ENCODE measurements at regions not wholly inside any gene's neighbourhood (a gene's known extent, or its start where the extent isn't known, plus 50 kb on each side); places are given as distances from the start of the nearest gene placed in this dataset.

- H3K9ac ChIP-seq (ENCODE audit: low read length) = no peak overlapping the region
- no peaks in the 10 kb centered on the region for H3K9me3 ChIP-seq (ENCODE audit: control insufficient read depth, low read depth, low read length)
- no peak overlapping the region for H3K27ac ChIP-seq (ENCODE audit: low read length)
- H3K27me3 ChIP-seq (ENCODE audit: control insufficient read depth, insufficient read depth, low read length) = no peaks in the 10 kb centered on the region
- no peak overlapping the region for H3K4me3 ChIP-seq (ENCODE audit: low read length)
- H3K36me3 ChIP-seq (ENCODE audit: control insufficient read depth, low read depth, low read length) = no peaks in the 10 kb centered on the region
- no peaks in the 10 kb centered on the region for H3K4me1 ChIP-seq (ENCODE audit: control insufficient read depth, low read depth, low read length)
Observed at GRCh38 chr4:110944501-110944900, 321.6 kb upstream of the PITX2 start.

GRCh38 chr4:110945600-110945999, 322.7 kb upstream of the PITX2 start:
- no peak overlapping the region for H3K4me3 ChIP-seq (ENCODE audit: low read length)
- no peaks in the 10 kb centered on the region for H3K9me3 ChIP-seq (ENCODE audit: control insufficient read depth, low read depth, low read length)
- no peaks in the 10 kb centered on the region for H3K4me1 ChIP-seq (ENCODE audit: control insufficient read depth, low read depth, low read length)
- H3K27me3 ChIP-seq (ENCODE audit: control insufficient read depth, insufficient read depth, low read length) = no peaks in the 10 kb centered on the region
- no peaks in the 10 kb centered on the region for H3K36me3 ChIP-seq (ENCODE audit: control insufficient read depth, low read depth, low read length)
- no peak overlapping the region for H3K9ac ChIP-seq (ENCODE audit: low read length)
- no peak overlapping the region for H3K27ac ChIP-seq (ENCODE audit: low read length)

- Histone ChIP-seq H3K4me3 (ENCODE audit: low read length) (no peak overlapping the region), H3K27me3 (ENCODE audit: control insufficient read depth, insufficient read depth, low read length) (no peaks in the 10 kb centered on the region), H3K4me1 (ENCODE audit: control insufficient read depth, low read depth, low read length) (no peaks in the 10 kb centered on the region), H3K9me3 (ENCODE audit: control insufficient read depth, low read depth, low read length) (no peaks in the 10 kb centered on the region), H3K27ac (ENCODE audit: low read length) (no peak overlapping the region), H3K9ac (ENCODE audit: low read length) (no peak overlapping the region), H3K36me3 (ENCODE audit: control insufficient read depth, low read depth, low read length) (no peaks in the 10 kb centered on the region)
Observed at GRCh38 chr4:110949542-110949941, 326.7 kb upstream of the PITX2 start.

- no peak overlapping the region for H3K9ac ChIP-seq (ENCODE audit: low read length)
- H3K27me3 ChIP-seq (ENCODE audit: control insufficient read depth, insufficient read depth, low read length) = no peaks in the 10 kb centered on the region
- H3K9me3 ChIP-seq (ENCODE audit: control insufficient read depth, low read depth, low read length) = no peaks in the 10 kb centered on the region
- no peak overlapping the region for H3K4me3 ChIP-seq (ENCODE audit: low read length)
- H3K27ac ChIP-seq (ENCODE audit: low read length) = no peak overlapping the region
- no peaks in the 10 kb centered on the region for H3K4me1 ChIP-seq (ENCODE audit: control insufficient read depth, low read depth, low read length)
- no peaks in the 10 kb centered on the region for H3K36me3 ChIP-seq (ENCODE audit: control insufficient read depth, low read depth, low read length)
Observed at GRCh38 chr4:110950731-110951130, 327.9 kb upstream of the PITX2 start.

- Histone ChIP-seq H3K4me1 (ENCODE audit: control insufficient read depth, low read depth, low read length) (no peaks in the 10 kb centered on the region), H3K9me3 (ENCODE audit: control insufficient read depth, low read depth, low read length) (no peaks in the 10 kb centered on the region), H3K36me3 (ENCODE audit: control insufficient read depth, low read depth, low read length) (no peaks in the 10 kb centered on the region), H3K27ac (ENCODE audit: low read length) (no peak overlapping the region), H3K9ac (ENCODE audit: low read length) (no peak overlapping the region), H3K27me3 (ENCODE audit: control insufficient read depth, insufficient read depth, low read length) (no peaks in the 10 kb centered on the region), H3K4me3 (ENCODE audit: low read length) (no peak overlapping the region)
Observed at GRCh38 chr4:110953191-110953590, 330.3 kb upstream of the PITX2 start.

GRCh38 chr4:110953898-110954297, 331.0 kb upstream of the PITX2 start:
- Histone ChIP-seq H3K36me3 (ENCODE audit: control insufficient read depth, low read depth, low read length) (no peaks in the 10 kb centered on the region), H3K9me3 (ENCODE audit: control insufficient read depth, low read depth, low read length) (no peaks in the 10 kb centered on the region), H3K27ac (ENCODE audit: low read length) (no peak overlapping the region), H3K9ac (ENCODE audit: low read length) (no peak overlapping the region), H3K27me3 (ENCODE audit: control insufficient read depth, insufficient read depth, low read length) (no peaks in the 10 kb centered on the region), H3K4me1 (ENCODE audit: control insufficient read depth, low read depth, low read length) (no peaks in the 10 kb centered on the region), H3K4me3 (ENCODE audit: low read length) (no peak overlapping the region)

DNA sequence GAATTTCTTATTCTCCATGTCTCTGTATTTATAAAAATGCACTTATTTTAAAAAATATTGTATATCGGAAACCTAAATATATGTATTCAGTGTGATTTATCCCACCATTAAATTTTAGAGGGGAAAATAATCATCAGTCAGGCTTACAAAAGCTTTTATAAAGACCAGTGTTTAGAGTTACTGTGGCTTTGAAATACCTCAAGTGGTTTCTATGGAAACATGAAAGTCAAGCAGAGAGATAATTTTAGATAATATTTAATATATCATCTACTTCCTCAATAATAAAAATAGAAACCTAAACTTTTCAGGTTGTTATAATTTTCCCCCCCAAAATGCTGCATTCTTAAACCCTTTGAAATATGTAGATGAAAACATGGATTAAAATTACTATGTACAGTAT, 332.9 kb upstream of the PITX2 start:
- Histone ChIP-seq H3K27ac (ENCODE audit: low read length) (no peak overlapping the region), H3K36me3 (ENCODE audit: control insufficient read depth, low read depth, low read length) (no peaks in the 10 kb centered on the region), H3K4me3 (ENCODE audit: low read length) (no peak overlapping the region), H3K9me3 (ENCODE audit: control insufficient read depth, low read depth, low read length) (no peaks in the 10 kb centered on the region), H3K4me1 (ENCODE audit: control insufficient read depth, low read depth, low read length) (no peaks in the 10 kb centered on the region), H3K27me3 (ENCODE audit: control insufficient read depth, insufficient read depth, low read length) (no peaks in the 10 kb centered on the region), H3K9ac (ENCODE audit: low read length) (no peak overlapping the region)

- H3K27me3 ChIP-seq (ENCODE audit: control insufficient read depth, insufficient read depth, low read length) = no peaks in the 10 kb centered on the region
- H3K27ac ChIP-seq (ENCODE audit: low read length) = no peak overlapping the region
- no peak overlapping the region for H3K9ac ChIP-seq (ENCODE audit: low read length)
- H3K4me3 ChIP-seq (ENCODE audit: low read length) = no peak overlapping the region
- no peaks in the 10 kb centered on the region for H3K36me3 ChIP-seq (ENCODE audit: control insufficient read depth, low read depth, low read length)
- peaks cover 4% of the 10 kb centered on the region for H3K4me1 ChIP-seq (ENCODE audit: control insufficient read depth, low read depth, low read length)
- no peaks in the 10 kb centered on the region for H3K9me3 ChIP-seq (ENCODE audit: control insufficient read depth, low read depth, low read length)
Observed at GRCh38 chr4:110959041-110959643, 336.3 kb upstream of the PITX2 start.

DNA sequence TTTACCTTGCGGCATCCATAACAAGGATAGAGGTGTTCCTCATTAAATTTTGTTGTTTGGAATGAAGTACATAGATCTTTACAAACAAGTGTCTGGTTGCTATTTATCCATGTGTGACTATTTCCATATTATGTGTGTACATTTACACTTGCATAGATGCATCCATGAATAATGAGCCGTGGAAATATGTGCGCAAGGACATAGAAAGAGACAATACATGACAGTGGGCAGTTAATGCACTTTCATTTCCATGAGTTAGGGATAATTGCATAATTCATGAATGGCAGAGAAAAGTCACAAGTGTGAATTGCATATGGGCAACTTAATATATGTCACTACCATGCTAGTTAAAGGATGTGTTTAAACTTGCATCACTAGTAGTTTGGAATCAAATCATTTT, 338.2 kb upstream of the PITX2 start:
- H3K4me3 ChIP-seq (ENCODE audit: low read length) = no peak overlapping the region
- no peak overlapping the region for H3K9ac ChIP-seq (ENCODE audit: low read length)
- no peak overlapping the region for H3K27ac ChIP-seq (ENCODE audit: low read length)
- H3K9me3 ChIP-seq (ENCODE audit: control insufficient read depth, low read depth, low read length) = no peaks in the 10 kb centered on the region
- peaks cover 4% of the 10 kb centered on the region for H3K4me1 ChIP-seq (ENCODE audit: control insufficient read depth, low read depth, low read length)
- no peaks in the 10 kb centered on the region for H3K27me3 ChIP-seq (ENCODE audit: control insufficient read depth, insufficient read depth, low read length)
- H3K36me3 ChIP-seq (ENCODE audit: control insufficient read depth, low read depth, low read length) = no peaks in the 10 kb centered on the region

DNA sequence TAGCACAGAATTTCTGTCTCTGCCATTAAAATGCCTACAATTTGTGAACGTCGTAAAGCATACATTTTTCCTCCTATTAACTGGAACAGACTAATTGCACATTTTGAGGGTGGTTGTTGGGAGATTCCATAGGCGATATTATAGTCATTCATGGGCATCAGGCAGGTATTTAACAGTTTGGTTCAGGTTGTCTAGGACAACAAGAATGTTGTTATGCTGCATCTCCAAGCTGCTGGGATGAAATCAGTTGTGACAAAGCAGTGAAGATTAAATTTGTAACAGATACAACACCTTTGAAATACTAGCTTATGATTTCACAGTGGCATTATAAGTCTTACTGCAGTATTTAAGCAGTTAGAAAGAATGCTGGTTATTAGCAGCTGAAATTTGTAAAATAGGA, 339.7 kb upstream of the PITX2 start:
- H3K27me3 ChIP-seq (ENCODE audit: control insufficient read depth, insufficient read depth, low read length) = no peaks in the 10 kb centered on the region

DNA sequence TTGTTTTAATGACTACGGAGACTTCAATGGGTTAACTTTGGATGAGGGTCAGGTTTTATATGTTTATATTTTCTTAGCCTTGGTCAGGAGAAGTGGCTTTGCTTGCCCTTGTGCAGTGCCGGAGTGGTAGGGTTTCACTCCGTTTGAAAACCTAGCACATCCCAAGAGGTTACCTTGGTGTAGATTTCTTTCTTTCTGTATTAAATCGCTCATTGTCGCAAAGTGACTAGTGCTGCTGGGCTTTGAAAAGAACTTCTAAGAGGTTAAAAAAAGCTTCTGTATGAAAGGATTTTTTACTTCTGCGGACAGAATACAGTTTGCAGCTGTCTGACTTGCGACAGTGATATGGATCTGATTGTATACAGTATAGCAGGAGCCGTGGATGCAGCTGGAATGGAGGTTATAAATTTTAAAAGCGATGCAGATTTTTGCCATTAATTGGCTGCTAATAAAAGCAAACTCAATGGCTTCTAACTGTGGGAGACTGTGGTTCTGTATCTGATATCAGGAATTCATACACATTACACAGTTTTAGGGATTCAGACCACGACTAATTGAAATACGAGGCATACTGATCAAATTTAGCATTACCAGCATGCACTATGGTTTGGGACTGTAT, 340.9 kb upstream of the PITX2 start:
- Histone ChIP-seq H3K36me3 (ENCODE audit: control insufficient read depth, low read depth, low read length) (no peaks in the 10 kb centered on the region), H3K9me3 (ENCODE audit: control insufficient read depth, low read depth, low read length) (no peaks in the 10 kb centered on the region), H3K4me3 (ENCODE audit: low read length) (no peak overlapping the region), H3K27me3 (ENCODE audit: control insufficient read depth, insufficient read depth, low read length) (no peaks in the 10 kb centered on the region), H3K4me1 (ENCODE audit: control insufficient read depth, low read depth, low read length) (peaks cover 4% of the 10 kb centered on the region), H3K9ac (ENCODE audit: low read length) (no peak overlapping the region), H3K27ac (ENCODE audit: low read length) (no peak overlapping the region)

More for the DNA sequence above, 339.7 kb upstream of the PITX2 start:
- H3K4me3 ChIP-seq (ENCODE audit: low read length) = no peak overlapping the region
- H3K4me1 ChIP-seq (ENCODE audit: control insufficient read depth, low read depth, low read length) = peaks cover 4% of the 10 kb centered on the region
- H3K36me3 ChIP-seq (ENCODE audit: control insufficient read depth, low read depth, low read length) = no peaks in the 10 kb centered on the region
- H3K9ac ChIP-seq (ENCODE audit: low read length) = no peak overlapping the region
- no peak overlapping the region for H3K27ac ChIP-seq (ENCODE audit: low read length)
- no peaks in the 10 kb centered on the region for H3K9me3 ChIP-seq (ENCODE audit: control insufficient read depth, low read depth, low read length)

DNA sequence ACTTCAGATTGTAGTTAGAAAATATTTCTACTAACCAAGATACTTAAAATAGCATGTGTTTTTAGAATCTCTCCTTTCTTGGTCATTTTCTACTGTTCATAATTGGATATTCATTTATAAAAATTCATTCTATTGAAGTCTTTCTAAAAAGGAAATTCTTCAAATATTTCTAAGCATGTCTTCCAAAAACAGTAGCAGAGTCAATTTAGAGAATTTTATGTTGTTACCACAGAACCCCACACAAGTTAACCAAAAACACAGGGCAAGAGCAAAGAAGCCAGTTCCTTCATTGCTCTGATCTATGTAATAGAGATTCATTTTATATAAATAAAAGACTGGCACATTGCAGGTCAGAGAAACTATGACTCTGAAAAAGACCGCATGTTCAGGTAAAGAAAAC, 345.1 kb upstream of the PITX2 start:
- H3K9me3 ChIP-seq (ENCODE audit: control insufficient read depth, low read depth, low read length) = no peaks in the 10 kb centered on the region
- H3K27ac ChIP-seq (ENCODE audit: low read length) = no peak overlapping the region
- H3K36me3 ChIP-seq (ENCODE audit: control insufficient read depth, low read depth, low read length) = no peaks in the 10 kb centered on the region
- H3K9ac ChIP-seq (ENCODE audit: low read length) = no peak overlapping the region
- H3K27me3 ChIP-seq (ENCODE audit: control insufficient read depth, insufficient read depth, low read length) = peaks cover 5% of the 10 kb centered on the region
- H3K4me3 ChIP-seq (ENCODE audit: low read length) = no peak overlapping the region
- no peaks in the 10 kb centered on the region for H3K4me1 ChIP-seq (ENCODE audit: control insufficient read depth, low read depth, low read length)
